Lower leg skin (tissue), 4 donors: ENCODE measurements at regions not wholly inside any gene's neighbourhood (a gene's known extent, or its start where the extent isn't known, plus 50 kb on each side); places are given as distances from the start of the nearest gene placed in this dataset.

Source experiments
- DNase-seq, 2 donors: peaks; one replicate each; pipeline ENCODE4 v3.0.0-alpha.2; 2019; ENCODE audit warnings: low spot score in 2 of 2
- H3K4me3 ChIP-seq: fragments of 200-600 bp; sonication (generic); 2 replicates; pipeline ENCODE4 v1.5.1; 2017; ENCODE audit warnings: mild to moderate bottlenecking, low read depth; ENCODE audit not compliant: poor library complexity, severe bottlenecking
- POLR2A ChIP-seq, 2 donors: fragments of 450-650 bp; IDR thresholded peaks; one replicate each; pipeline ENCODE4 v1.6.1; 2016 to 2017; ENCODE audit warnings: antibody characterized with exemption in 2 of 2, mild to moderate bottlenecking in 1 of 2, moderate library complexity in 1 of 2
- WGBS, 2 donors: methylation state at CpG; one replicate each; pipeline ENCODE4 v1.1.5; 2018; 5-methylcytosine and 5-hydroxymethylcytosine counted together
- intact Hi-C: fragments of 100-400 bp; cut with DNase I; formaldehyde crosslinking; loops from one replicate; pipeline ENCODE4 v1.15.0; 2023; ENCODE audit warnings: low total_unique reads
- TF ChIP-seq, protein P1 (sequence below), 3 donors: fragments of 450-650 bp; IDR thresholded peaks; one replicate each; pipeline ENCODE4 v1.5.1; 2016; ENCODE audit warnings: antibody characterized with exemption in 3 of 3, mild to moderate bottlenecking in 3 of 3, moderate library complexity in 2 of 3

DNA sequence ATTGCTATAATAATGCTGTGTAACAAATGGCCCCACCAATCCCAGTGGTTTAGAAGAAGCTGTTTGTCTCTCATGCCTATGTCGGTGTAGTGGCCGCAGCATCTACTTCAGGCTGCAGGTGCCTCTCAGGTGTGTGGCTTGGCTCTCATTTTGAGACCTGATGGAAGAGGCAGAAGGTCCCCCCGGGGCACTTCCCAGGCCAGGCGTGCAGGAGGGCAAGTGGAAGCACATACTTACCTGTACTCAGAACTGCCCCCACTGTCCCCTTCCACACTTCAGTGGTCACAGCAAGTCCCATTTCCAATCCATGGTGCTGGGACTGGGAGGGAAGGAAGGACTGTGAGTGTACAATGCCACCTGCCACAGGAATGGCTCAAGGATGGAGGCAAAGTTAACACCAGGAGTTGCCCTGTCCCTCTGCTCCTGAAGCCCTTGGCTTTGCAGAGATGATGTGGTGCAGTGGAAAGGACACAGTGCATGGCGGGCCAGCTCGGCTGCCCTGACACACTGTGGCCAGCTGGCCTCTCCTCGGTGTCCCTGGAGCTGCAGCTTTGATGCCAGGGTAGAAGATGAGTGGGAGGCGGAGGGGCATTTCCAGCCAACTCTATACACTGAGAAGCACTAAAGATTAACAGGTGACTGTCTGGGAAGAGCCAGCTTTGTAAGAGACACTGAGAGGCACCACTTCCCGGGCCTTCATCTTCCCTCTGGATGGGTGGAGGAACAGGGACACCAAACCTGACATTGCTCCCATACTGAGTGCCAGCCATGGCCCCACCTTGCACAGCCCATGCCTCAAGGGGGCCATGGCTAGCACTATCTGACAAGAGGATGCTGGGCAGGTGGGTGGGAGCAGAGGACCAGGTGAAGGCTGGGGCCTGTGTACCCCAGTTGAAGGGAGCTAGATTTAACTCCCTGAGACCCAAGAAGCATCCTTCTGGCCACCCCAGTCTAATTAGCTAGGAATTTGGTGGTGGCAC is 105.9 kb downstream of the METRNL start:
- WGBS, 2 donors: 89 to 94% methylated on average over 9 of the region's 9 CpGs
- H3K4me3 ChIP-seq: no peak overlapping the region
- peak; percentile 11 to 74 for DNase-seq
- no peak for TF ChIP-seq POLR2A (IDR thresholded peaks at IDR 0.05)
- TF ChIP-seq, protein P1, sequence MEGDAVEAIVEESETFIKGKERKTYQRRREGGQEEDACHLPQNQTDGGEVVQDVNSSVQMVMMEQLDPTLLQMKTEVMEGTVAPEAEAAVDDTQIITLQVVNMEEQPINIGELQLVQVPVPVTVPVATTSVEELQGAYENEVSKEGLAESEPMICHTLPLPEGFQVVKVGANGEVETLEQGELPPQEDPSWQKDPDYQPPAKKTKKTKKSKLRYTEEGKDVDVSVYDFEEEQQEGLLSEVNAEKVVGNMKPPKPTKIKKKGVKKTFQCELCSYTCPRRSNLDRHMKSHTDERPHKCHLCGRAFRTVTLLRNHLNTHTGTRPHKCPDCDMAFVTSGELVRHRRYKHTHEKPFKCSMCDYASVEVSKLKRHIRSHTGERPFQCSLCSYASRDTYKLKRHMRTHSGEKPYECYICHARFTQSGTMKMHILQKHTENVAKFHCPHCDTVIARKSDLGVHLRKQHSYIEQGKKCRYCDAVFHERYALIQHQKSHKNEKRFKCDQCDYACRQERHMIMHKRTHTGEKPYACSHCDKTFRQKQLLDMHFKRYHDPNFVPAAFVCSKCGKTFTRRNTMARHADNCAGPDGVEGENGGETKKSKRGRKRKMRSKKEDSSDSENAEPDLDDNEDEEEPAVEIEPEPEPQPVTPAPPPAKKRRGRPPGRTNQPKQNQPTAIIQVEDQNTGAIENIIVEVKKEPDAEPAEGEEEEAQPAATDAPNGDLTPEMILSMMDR (IDR thresholded peaks at IDR 0.05): no peak
- intact Hi-C loops: no loop called here

DNA sequence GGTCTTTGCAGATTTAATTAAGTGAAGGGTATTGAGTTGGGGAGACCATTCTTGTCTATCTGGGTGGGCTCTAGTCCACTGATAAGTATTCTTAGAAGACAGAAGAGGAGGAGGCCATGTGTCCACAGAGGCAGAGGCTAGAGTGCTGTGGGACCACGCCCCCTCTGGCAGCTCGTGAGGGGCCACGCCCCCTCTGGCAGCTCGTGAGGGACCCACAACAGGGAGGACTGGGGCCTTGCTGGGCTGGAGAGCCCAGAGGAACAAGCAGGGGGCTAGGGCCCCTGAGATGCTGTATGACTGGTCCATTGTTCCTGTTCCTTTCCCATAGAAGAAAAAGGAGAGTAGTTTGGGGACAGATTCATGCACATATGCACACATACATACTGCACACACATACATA is 106.8 kb downstream of the METRNL start:
- 19 to 21% methylated on average over 4 of the region's 4 CpGs for WGBS, 2 donors
- H3K4me3 ChIP-seq: no peak overlapping the region
- TF ChIP-seq, protein P1 (IDR thresholded peaks at IDR 0.05): no peak
- no peak for TF ChIP-seq POLR2A (IDR thresholded peaks at IDR 0.05)
- intact Hi-C loops: no loop called here
- DNase-seq: peak; percentile 12 to 86

DNA sequence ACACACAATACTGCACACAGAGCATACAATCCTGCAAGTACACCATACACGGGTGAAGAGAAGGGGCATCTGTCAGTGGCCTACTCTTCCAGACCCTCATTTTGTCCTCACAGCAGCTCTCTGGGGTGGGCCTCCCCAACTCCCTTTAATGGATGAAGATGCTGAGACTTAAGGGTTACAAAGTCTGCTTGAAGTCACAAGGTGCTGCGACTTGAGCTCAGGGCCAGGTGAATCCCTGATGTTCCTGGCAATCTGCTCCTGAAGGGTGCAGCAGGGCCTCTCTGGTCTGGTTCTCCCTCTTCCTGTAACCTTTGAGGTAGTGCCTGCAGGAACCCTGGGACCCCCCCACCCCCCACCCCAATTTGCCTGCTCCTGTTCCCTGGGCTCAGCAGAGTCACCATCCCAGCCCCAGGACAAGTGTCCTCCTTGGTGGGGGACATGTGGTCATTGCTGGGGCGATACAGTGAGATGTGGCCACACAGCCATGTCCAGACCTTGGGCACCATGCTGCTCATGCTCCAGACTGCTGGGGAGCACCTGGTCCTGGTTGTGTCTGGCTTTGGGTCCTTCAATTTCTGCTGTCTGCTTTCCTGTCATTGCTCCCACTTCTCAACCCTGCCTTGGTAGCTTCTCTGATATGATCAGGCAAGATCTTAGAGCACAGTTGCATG is 107.5 kb downstream of the METRNL start:
- 95% methylated on average over 3 of the region's 3 CpGs for WGBS, 2 donors
- peak in 1 of 2 donors; percentile 62 for DNase-seq
- no peak for TF ChIP-seq POLR2A (IDR thresholded peaks at IDR 0.05)
- TF ChIP-seq, protein P1 (IDR thresholded peaks at IDR 0.05): no peak
- intact Hi-C loops: no loop called here
- no peak overlapping the region for H3K4me3 ChIP-seq

DNA sequence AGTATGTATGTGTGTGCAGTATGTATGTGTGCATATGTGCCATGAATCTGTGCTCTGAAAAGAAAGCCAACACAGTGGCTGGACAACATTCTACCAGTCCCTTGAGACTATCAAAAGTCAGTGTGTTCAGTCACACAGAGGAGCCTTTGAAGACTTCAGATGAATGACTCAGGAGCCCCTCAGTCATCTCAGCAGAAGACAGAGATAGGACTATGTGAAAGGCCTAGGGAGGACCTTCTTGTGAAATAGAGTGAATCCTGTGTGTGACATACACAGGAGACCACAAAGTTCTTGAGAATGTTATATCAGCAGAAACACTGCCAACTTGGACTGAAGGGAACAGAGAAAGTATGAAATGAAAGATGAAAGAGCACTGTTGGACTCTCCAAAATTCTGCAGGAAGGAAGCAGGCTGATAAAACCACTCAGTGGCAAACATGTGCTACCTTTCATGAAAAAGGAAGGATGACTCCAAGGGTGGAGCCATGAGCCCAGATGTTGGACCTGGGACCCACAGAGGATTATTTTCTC is 108.4 kb downstream of the METRNL start:
- DNase-seq: no peak
- no peak overlapping the region for H3K4me3 ChIP-seq
- intact Hi-C loops: no loop called here
- TF ChIP-seq, protein P1 (IDR thresholded peaks at IDR 0.05): no peak
- no peak for TF ChIP-seq POLR2A (IDR thresholded peaks at IDR 0.05)

DNA sequence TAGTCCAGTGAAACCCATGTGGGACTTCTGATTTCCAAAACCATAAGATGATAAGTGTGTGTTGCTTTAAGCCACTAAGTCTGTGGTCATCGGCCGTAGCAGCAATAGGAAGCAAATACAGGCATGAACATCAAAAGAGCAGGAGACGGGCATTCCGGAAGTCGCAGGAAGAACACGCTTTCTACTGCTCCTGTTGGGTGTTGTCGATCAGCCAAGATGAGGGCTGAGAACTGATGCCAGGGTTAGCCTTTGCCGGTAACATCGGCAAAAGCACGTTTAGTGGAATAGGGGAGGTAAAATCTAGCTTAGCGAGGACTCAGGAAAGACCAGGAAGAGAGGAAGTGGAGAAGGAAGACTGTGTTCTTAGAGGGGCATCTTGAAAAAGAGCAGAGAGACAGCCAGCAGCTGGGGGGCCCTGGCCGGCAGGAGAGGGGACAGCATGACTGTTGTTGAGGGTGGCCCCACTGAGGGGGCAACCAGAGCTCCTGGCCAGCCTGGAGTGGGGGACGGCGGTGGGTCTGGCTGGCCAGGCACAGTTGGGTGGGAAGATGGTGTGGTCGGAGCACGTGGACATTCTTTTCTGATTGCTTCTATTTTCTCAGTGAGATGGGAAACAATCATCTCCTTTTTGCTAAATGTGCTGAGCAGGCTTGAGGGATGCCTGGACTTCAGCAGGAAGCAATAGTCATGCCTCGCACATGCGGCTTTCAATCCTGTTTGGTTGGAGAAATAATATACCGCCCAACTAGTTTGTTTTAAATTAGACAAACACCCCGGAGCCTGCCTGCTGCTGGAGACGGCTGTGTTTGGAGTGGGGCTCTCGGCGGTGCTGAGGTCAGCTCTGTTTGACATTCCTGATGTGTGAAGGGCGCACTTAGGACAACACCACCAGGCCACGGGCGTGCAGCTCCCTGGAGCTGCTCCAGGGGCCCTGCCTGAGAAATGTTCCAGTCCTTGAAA is 109.9 kb downstream of the METRNL start:
- intact Hi-C loops: no loop called here
- whole genome bisulfite sequencing, 2 donors: 66 to 67% methylated on average over 26 of the region's 26 CpGs

More for the DNA sequence above, 109.9 kb downstream of the METRNL start:
- TF ChIP-seq POLR2A (IDR thresholded peaks at IDR 0.05): no peak
- TF ChIP-seq, protein P1 (IDR thresholded peaks at IDR 0.05): no peak
- DNase-seq: peak; percentile 35 to 88
- H3K4me3 ChIP-seq: no peak overlapping the region
